Caki2 (cell line): ENCODE measurements at regions not wholly inside any gene's neighbourhood (a gene's known extent, or its start where the extent isn't known, plus 50 kb on each side); places are given as distances from the start of the nearest gene placed in this dataset.
A peak's percentile ranks its signal among the peaks of the same experiment; 100 is the strongest.

Experiments
- DNase-seq: peaks from one replicate; pipeline ENCODE4 v3.0.0-alpha.2; 2015; ENCODE audit warnings: low read depth
- in situ Hi-C: cut with HindIII; loops from 2 replicates; pipeline ENCODE4 v1.10.0; 2016; ENCODE audit warnings: low sequenced_read_pairs, low pct_unique_long_range_greater_than_20kb, mixed read lengths

DNA sequence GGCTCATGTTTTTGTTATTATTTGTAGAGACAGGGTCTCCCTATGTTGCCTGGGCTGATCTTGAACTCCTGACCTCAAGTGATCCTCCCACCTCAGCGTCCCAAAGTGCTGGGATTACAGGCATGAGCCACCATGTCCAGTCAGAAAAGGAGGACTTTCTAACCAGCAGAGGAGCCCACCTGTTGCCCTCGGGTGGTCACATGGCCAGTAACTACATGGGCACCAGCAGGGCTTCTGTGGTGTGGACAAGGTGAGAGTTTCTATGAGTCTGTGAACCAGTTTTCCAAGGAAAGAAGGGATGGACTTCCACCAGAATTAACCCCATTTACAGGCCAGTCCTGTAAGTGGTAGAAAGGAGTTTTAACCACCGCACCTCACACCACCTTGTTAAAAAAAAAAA lies 125.4 kb downstream of the RIN2 start:
- no peak for DNase-seq
- in situ Hi-C loops, result loop anchor here (25.0 kb wide), 2 partner anchors 96 to 104 kb away; no protein-coding TSS in a partner anchor

DNA sequence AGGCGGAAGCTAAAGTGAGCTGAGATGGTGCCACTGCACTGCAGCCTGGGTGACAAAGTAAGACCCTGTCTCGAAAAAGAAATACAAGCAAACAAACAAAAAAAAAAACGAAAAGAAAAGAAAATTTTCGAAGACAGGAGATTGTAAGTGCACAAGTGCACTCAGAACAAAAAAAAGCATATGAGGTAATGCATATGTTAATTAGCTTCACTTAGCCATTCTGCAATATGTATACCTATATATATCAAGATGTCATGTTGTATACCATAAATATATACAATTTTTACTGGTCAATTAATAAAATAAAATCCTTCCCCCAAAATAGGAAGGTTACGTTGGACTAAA lies 127.5 kb downstream of the RIN2 start:
- in situ Hi-C loops, result loop anchor here (25.0 kb wide), 2 partner anchors 98 to 102 kb away; no protein-coding TSS in a partner anchor
- DNase-seq, result peak; percentile 68

DNA sequence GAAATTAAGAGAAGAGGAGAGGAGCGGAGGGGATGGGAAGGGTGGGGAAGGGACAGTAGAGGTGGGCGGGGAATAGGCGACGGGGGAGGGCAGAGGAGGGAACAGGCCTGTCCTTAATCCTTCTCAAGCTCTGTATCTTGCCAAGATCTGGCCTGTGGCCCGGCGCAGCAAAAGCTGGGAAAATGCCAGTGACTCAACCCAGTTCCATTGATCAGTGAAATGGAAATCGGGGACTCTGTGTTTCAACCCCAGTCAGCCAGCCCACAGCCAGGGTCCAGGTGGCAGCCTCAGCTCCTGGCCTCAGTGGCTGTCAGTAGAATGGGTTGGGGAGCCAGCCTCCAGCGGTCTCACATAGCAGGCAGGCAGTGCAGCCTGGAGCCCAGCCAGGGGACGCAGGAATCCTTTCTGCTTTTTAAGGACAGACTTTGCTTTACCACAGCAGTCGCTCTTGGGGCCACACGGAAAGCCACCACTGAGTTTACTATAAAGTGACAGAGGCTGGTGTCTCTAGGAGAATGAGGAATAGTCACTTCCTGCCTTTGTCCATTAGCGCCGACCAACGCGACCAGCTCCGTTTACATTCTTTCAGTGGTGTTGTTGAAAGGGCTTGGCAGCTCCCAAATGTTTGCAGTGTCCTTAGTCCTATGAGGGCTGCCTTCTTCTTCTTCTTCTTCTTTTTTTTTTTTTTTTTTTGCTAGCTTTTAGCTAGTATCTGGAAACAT lies 128.0 kb downstream of the RIN2 start:
- peak; percentile 77 for DNase-seq
- in situ Hi-C loops, result loop anchor here (25.0 kb wide), 2 partner anchors 99 to 101 kb away; no protein-coding TSS in a partner anchor

DNA sequence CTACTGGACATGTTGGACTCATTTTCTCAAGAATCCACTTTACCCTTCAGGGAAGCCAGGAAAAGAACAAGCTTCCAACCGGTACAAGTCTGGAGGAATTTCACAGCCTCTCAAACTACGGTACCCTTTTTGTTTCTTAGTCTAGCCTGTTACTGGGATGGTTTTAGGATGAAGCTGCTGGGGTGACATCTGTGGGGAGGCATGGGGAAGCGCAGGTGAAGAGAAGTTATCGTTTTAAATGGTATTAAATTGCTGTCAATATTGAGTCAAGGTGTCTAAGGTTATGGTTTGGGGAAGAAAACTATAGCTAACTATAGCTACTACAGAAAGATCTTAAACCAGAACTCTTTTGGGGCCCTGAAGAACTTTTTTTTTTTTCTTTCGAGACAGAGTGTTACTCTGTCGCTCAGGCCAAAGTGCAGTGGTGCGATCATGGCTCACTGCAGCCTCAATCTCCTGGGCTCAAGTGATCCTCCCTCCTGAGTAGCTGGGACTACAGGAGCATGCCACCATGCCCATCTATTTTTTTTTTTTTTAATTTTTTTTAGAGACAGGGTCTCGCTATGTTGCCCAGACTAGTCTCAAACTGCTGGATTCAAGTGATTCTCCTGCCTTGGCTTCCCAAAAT lies 128.7 kb downstream of the RIN2 start:
- in situ Hi-C loops, result loop anchor here (25.0 kb wide), 2 partner anchors 99 to 101 kb away; no protein-coding TSS in a partner anchor
- peak; percentile 52 for DNase-seq

DNA sequence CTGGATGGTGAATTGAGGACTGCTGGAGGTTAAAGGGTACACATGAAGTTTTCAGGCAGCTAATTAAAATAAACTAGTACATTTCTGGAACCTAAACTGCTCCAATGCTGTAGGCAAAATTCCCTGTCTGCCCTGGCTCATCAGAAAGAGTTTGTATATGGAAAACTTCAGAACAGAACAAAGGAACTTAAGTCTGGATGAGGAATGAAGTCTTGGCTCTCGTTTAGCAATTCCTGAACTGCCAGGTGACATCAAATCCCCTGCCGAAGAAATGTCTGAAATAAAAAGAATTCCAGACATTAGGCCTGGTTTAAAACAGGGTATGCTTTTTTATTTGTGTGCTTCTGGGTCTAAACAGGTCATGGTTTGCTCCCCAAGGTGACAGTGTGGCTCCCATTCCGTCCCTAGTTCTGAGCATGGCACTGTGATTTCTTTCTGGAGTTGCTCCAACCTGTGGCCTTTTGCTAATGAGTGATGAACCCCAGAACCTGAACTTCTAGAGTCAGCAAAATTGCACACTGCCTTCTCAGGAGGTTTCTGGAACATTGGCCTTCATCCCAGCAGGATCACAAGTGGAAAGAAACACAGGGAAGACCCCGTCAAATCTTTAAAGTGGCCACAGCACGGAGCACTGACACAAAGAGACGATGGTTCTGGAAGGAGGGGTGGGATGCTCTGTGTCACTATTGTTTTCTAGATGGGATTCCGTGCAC lies 129.4 kb upstream of the NAA20 start:
- in situ Hi-C loops, result loop anchor here (25.0 kb wide), 2 partner anchors 100 kb away; no protein-coding TSS in a partner anchor
- no peak for DNase-seq

DNA sequence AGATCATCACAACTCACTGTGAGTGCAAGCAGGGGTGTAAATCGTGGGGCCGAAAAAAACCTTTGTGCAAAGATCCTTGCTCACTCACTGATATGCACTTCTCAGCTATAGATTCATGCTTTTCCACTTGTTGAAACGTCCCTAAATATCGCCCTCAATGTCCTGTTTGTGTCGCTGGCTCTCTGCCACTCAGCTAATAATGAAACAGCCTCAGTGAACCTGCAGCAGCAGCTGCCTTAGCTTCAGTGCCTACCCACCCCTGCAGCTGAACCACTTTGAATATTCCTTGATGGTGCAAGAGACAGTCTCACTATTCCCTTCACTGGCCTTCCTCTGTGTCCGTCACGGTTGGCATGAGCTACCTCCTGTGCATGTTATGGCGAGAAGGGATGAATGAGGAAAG lies 128.9 kb upstream of the NAA20 start:
- DNase-seq, result peak; percentile 77
- in situ Hi-C loops, result loop anchor here (25.0 kb wide), 2 partner anchors 99 to 101 kb away; no protein-coding TSS in a partner anchor

DNA sequence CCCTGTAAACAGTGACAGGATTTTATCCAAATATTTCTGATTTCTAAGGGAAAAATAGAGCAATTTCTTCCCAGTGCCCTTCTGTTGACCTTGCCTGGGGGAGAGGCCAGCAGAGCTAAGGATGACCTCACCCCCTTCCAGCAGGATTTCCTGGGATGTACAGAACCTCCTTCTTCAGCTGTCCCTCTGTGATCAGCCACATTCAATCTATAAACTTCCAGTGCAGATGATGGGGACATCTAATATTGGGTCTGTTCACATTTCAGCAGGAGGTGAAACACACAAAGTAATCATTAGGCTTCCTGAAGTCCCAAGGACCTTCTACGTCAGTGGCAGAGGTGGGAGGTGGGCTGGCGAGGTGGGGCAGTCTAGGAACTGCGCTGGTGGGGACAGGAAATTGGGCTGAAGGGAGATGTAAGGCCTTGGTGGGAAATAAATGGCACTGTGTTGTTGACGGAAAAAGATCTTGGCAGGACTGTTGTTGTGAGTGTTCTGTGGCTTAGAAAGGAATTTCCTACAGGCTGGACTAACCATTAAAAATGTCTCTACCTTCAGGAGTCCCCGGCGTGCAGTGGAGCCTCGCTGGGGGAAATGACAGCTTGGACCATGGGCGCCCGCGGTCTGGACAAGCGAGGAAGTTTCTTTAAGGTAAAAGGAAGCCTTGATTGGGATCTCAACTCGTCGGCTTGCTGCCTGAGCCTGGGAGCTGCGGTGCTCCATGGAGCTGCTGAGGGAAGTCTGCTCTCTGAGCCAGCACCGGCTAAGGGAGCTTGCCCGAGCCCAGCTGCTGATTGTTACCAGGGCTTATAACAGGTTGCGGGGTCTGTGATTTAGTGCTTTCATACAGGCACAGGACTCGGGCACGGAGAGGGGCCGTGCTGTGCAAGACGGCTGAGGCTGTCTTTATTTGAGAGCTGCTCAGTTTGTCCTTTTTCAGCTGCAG lies 127.9 kb upstream of the NAA20 start:
- in situ Hi-C loops, result loop anchor here (25.0 kb wide), 2 partner anchors 98 to 102 kb away; no protein-coding TSS in a partner anchor
- peak; percentile 63 for DNase-seq

DNA sequence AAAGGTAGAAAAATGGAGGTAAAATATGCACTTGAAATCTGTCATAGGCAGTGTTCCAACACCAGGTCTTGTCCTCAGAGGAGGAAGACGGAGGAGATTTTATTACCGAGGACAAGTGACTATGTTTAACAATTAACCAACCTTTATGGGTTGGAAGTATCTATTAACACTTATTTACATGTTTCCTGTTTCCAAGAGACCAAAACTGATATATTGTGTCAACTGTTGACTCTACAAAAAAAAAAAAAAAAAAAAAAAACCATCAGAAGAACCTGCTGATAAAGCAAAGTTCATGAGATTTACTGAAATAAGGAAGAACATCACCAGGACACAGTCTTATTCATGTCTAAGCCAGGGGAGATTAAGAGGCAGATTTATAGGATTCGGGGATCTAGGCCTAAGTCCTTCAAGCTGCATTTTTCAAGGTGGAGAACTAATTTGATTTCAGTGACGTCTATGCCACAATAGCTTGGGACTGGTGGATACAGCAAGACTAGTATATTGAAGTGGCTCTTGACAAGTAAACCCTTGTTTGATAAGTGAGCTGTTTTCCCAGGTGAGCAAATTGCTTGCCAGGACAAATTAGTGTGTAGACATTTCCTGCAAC lies 126.6 kb upstream of the NAA20 start:
- peak; percentile 69 for DNase-seq

DNA sequence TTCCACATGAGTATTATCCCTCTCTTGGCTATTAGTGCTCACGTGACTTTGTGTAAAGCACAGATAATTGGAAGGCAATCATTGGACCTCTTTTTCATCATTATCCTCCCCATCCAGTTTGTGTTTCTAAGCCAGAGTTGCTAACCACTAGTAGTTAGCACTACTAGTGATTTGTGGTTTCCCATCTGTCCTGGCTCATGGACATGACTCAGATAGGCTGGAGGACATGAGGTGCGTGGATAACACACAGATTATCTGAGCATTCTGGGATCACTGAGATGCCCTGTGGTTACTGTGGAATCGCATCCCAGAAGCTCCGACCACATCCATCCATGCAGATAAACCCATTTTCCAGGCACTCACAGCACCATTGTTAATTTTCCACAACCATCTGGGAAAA lies 123.8 kb upstream of the NAA20 start:
- in situ Hi-C loops, result loop anchor here (25.0 kb wide), 2 partner anchors 94 to 106 kb away; no protein-coding TSS in a partner anchor
- no peak for DNase-seq

More for the DNA sequence above, 126.6 kb upstream of the NAA20 start:
- in situ Hi-C loops, result loop anchor here (25.0 kb wide), 2 partner anchors 97 to 103 kb away; no protein-coding TSS in a partner anchor

DNA sequence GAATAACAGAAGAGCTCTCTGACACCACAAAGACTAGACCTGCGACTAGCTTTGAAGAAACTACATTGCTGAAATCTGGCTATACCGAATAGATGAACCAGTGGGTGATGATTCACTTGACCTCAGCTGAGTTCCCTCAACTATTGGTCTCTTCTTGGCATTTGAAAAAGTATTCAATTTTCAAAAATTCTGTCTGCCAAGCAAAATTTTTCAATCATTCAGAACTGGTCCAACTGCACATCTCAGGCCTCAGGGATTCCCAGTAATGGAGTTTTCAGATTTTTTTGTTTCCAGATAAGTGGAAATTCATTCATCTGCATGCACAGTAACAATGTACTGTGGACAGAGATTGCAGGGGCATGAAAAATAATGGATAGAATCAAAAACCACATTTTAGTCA lies 121.4 kb upstream of the NAA20 start:
- in situ Hi-C loops, result loop anchor here (25.0 kb wide), 2 partner anchors 92 to 108 kb away; no protein-coding TSS in a partner anchor
- DNase-seq, result no peak

DNA sequence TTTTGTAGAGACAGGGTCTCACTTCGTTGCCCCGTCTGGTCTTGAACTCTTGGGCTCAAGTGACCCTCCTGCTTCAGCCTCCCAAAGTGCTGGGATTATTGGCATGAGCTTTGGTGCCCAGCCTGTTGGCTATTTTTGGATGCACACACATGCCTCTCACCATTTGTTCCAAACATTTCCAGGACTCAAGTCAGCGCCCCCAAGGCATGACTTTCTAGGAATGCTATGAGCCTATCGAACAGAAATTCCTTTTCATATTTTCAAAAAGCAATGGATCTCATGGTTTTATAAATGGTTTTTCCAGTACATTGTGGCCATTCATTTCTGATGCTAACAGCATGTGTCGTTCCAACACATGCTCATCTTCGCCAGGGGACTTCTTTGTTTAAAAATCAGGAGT lies 119.3 kb upstream of the NAA20 start:
- in situ Hi-C loops, result loop anchor here (25.0 kb wide), 2 partner anchors 89 to 111 kb away; no protein-coding TSS in a partner anchor
- DNase-seq, result no peak

DNA sequence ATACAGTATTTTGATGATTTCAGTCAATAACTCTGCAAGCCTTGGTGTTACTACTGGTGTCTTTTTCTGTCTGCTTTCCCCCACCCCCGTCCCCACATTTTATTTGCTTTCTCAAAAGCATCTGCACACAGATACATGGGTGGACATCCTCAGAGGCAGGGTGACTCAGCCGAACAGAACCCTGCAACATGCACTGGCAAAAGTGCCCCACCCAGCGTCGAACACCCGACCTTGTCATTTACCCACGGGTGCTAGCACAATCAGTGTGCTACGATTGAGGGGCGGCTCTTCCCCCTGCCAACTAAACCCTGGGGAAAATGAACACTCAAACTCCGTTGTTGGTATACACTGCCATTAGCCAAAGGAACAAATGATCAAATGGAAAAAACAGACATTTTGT lies 115.9 kb upstream of the NAA20 start:
- in situ Hi-C loops, result no loop called here
- no peak for DNase-seq

DNA sequence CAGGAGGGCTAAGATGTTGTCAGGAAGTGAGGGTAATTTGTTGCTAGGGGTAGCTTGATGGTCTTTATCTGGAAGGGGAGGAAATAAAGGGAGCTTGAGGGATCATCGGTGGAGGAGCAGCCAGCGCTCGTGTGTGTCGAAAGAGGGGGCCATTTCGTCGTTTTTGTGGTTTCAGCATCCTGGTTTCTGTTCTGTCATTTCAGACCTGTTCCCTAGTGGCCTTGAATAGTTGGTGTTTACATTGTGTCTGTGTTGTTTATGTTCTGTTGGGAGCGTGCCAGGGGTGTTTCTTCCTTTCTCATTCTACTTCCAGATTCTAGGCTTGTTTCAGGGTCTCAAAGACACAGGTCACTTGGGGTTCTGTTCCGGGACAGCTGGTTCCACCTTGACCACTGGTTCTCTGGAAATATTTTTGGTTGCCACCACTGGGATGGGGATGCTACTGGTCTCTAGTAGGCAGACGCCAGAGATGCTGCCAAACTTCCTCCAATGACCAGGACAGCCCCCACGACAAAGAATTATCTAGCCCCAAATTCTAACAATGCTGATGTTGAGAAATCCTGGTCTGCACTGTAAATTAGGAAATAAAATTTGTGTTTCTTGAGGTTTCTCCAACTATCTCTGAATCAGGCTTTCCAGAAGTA lies 113.9 kb upstream of the NAA20 start:
- DNase-seq, result no peak
- in situ Hi-C loops, result no loop called here

DNA sequence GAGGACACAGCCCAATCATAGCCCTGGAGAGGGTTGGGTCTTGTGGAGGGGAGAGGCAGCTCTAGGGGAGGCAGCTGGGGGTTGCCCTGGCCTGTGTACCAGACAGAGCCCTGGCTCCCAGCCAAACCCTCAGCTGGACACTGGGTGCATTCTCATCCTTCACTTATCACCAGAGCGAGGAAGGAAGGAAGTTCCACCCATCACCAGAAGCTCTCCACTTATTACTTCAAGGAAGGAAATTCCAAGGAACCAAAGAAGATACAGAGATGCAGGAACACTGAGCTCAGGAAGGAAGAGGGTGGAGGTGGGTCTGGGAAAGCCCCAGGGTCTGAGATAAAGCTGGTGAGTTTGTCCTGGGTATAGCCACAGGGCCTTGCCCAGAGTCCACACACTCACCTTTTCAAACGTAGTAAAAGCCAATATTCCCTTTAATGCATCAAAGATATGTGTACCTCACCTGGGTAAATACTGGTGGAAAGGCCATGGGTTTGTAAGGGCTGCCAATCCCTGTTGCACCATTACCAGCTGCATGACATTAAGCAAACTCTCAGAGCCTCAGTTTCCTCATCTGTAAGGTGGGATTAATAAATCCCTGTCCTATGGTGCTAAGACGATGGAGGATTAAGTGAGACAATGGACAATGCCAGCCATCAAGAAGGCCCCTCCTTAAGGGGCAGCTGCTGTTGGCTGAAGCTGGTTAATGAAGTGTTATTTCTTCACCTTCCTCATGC lies 109.7 kb upstream of the NAA20 start:
- in situ Hi-C loops, result no loop called here
- DNase-seq, result no peak

DNA sequence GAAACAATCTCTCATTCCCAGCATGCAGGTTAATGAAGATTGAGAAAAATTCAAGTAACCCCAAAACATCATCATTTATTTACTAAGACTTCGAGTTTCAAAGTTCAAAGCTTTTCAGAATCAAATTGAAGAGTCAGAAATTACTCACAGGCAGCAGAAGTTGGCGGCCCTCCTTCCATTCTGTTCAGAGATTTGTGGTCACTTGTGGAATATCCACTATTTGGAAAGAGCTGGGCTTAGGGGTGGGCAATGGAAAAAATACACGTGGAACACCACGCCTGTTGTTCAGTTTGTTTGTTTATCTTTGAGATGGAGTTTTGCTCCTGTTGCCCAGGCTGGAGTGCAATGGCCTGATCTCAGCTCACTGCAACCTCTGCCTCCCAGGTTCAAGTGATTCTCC lies 108.6 kb upstream of the NAA20 start:
- no peak for DNase-seq
- in situ Hi-C loops, result no loop called here

DNA sequence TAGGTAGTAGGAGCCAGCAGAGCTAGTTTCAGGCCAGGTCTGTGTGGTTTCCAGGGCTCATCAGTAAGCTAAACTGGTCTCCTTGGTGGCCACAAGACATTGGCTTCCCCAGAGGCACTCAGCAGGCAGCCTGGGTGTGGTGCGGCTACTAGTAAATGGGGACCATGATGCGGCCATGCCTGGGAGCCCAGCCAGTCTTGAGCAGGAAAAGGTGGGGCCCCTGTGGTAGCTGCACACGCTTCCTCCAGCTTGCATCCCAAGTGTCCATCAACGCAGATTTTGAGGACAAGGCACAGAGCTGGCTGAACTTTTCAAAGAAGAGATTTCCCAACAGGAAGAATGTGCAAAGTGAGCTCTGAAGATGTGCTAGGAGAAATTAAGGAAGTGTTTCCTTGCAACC lies 107.4 kb upstream of the NAA20 start:
- in situ Hi-C loops, result no loop called here
- DNase-seq, result no peak
